HT1080 (cell line): ENCODE measurements at regions not wholly inside any gene's neighbourhood (a gene's known extent, or its start where the extent isn't known, plus 50 kb on each side); places are given as distances from the start of the nearest gene placed in this dataset.
"Not testable (repeated sequence)": the region's sequence is repeated elsewhere in the genome, so short reads cannot be mapped to it uniquely, and the experiment has no call there.

ENCODE experiments used
- DNase-seq: peaks from one replicate; pipeline ENCODE4 v3.0.0-alpha.2; 2015; ENCODE audit warnings: low read depth

GRCh38 chr22:23437779-23438178 lies 142.3 kb downstream of the IGLL1 start:
- no peak for DNase-seq

- not testable (repeated sequence) for DNase-seq
These were observed 143.0 kb downstream of the IGLL1 start for GRCh38 chr22:23437107-23437395.

GRCh38 chr22:23436354-23437106 lies 143.6 kb downstream of the IGLL1 start:
- not testable (repeated sequence) for DNase-seq

- DNase-seq: not testable (repeated sequence)
These were observed 144.9 kb downstream of the IGLL1 start for GRCh38 chr22:23435186-23435585.

GRCh38 chr22:23434198-23434830 lies 145.8 kb downstream of the IGLL1 start:
- DNase-seq: not testable (repeated sequence)

GRCh38 chr22:23433127-23434005 lies 146.7 kb downstream of the IGLL1 start:
- not testable (repeated sequence) for DNase-seq

GRCh38 chr22:23432719-23433118 lies 147.4 kb downstream of the IGLL1 start:
- DNase-seq: not testable (repeated sequence)

GRCh38 chr22:23431337-23432072 lies 148.6 kb downstream of the IGLL1 start:
- no peak for DNase-seq

GRCh38 chr22:23424551-23425068 lies 155.5 kb downstream of the IGLL1 start:
- not testable (repeated sequence) for DNase-seq

GRCh38 chr22:23424031-23424430 lies 156.1 kb downstream of the IGLL1 start:
- DNase-seq: no peak

GRCh38 chr22:23422281-23422680 lies 157.8 kb downstream of the IGLL1 start:
- not testable (repeated sequence) for DNase-seq

GRCh38 chr22:23421300-23421699 lies 158.8 kb downstream of the IGLL1 start:
- DNase-seq: not testable (repeated sequence)

- no peak for DNase-seq
These were observed 160.2 kb downstream of the IGLL1 start for GRCh38 chr22:23419931-23420330.

GRCh38 chr22:23419171-23419570 lies 160.9 kb downstream of the IGLL1 start:
- no peak for DNase-seq

GRCh38 chr22:23418159-23418788 lies 161.8 kb downstream of the IGLL1 start:
- no peak for DNase-seq

- DNase-seq: not testable (repeated sequence)
These were observed 162.8 kb downstream of the IGLL1 start for GRCh38 chr22:23417327-23417726.

- not testable (repeated sequence) for DNase-seq
These were observed 163.9 kb downstream of the IGLL1 start for GRCh38 chr22:23416169-23416690.

- DNase-seq: no peak
These were observed 164.6 kb downstream of the IGLL1 start for GRCh38 chr22:23415490-23415851.

- DNase-seq: no peak
These were observed 165.2 kb downstream of the IGLL1 start for GRCh38 chr22:23414727-23415489.

- no peak for DNase-seq
These were observed 168.4 kb downstream of the IGLL1 start for GRCh38 chr22:23411739-23412138.
